ENCODE measurements at regions not wholly inside any gene's neighbourhood (a gene's known extent, or its start where the extent isn't known, plus 50 kb on each side); places are given as distances from the start of the nearest gene placed in this dataset.
"Not testable (repeated sequence)": the region's sequence is repeated elsewhere in the genome, so short reads cannot be mapped to it uniquely, and the experiment has no call there.

GRCh38 chr1:164443166-164443565 is 115.8 kb upstream of the PBX1 start:
- DNase-seq (ENCODE audit: low spot score): no peak

DNA sequence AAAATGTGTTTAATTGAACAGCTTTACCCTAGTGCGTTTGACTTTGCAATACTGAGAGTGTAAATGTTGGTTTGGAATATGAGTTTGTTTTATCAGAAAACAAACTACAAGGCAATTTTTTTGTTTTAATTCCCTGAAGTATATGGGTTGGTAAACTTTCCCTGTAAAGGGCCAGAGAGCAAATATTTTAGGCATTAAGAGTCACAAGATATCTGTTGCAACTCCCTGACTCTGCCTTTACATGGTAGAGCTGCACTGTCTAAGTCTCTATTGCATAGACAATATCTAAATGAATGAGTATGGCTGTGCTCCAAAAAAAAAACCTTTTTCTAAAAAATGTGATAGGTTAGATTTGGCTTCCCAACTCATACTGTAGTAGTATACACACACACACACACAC is 115.1 kb upstream of the PBX1 start:
- no peak for DNase-seq (ENCODE audit: low spot score)

GRCh38 chr1:164446020-164446419 is 113.0 kb upstream of the PBX1 start:
- no peak for DNase-seq (ENCODE audit: low spot score)

GRCh38 chr1:164452549-164452948 is 106.4 kb upstream of the PBX1 start:
- DNase-seq (ENCODE audit: low spot score): no peak

GRCh38 chr1:164456272-164456671 is 102.7 kb upstream of the PBX1 start:
- no peak for DNase-seq (ENCODE audit: low spot score)

- not testable (repeated sequence) for DNase-seq (ENCODE audit: low spot score)
These were observed 99.8 kb upstream of the PBX1 start for GRCh38 chr1:164459176-164459575.

DNA sequence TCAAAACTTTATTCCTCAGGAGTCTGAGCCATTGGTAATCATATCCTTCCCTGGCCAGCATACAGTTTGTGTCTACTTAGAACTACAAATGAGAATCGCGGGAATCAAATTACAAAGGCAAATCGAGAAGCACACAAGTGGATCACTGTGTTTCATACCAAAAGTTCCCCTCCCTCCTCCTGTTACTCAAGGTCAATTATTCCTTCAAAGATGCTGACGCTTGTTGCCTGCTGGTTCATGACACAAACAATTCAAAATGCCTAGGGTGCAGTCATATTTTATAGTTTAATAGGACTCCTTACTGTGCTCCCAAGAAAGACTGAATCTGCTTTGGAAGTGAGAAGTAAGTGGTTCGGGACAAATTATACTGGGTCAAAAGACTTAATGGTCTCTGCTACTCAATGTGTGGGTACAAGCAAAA is 93.0 kb upstream of the PBX1 start:
- no peak for DNase-seq (ENCODE audit: low spot score)

- DNase-seq (ENCODE audit: low spot score): no peak
These were observed 92.6 kb upstream of the PBX1 start for GRCh38 chr1:164466429-164466828.

GRCh38 chr1:164470996-164471395 is 88.0 kb upstream of the PBX1 start:
- no peak for DNase-seq (ENCODE audit: low spot score)

- DNase-seq (ENCODE audit: low spot score): no peak
These were observed 86.1 kb upstream of the PBX1 start for GRCh38 chr1:164472841-164473240.

DNA sequence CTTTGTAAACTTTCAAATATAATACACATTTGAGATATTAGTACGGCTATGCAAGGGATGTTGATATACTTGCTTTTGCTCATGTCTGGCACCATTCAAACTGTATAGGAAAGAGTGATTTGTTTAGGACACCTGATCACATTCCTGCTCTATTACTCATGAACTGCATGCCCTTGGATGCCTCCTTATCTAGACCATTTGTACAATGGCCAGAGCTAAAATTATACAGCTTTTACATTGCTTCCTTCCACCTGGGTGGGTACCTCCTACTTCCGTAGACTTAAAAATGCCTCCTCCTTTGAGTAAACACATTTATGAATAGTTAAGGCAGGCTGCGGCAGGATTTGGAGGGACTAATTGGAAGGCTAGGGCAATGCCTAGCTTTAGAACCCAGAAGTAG is 85.4 kb upstream of the PBX1 start:
- no peak for DNase-seq (ENCODE audit: low spot score)

DNA sequence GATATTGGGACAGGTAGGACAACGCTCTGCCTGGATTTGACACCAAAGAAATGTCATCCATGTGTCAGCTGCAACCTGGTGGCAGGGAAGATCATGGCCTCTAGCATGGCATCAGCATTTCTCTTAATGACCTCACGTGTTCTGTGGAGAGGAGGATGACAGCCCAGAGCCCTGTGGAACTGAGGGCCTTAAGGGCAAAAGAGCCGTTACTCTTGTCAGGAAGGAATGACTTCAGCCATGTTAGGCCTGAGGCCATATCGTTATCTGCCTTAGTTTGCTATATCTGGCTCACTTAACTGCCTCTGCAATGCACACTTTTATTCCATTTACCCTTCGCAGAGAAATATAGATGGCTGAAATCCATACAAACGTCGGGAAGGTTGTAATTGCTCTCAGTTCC is 83.2 kb upstream of the PBX1 start:
- DNase-seq (ENCODE audit: low spot score): no peak

DNA sequence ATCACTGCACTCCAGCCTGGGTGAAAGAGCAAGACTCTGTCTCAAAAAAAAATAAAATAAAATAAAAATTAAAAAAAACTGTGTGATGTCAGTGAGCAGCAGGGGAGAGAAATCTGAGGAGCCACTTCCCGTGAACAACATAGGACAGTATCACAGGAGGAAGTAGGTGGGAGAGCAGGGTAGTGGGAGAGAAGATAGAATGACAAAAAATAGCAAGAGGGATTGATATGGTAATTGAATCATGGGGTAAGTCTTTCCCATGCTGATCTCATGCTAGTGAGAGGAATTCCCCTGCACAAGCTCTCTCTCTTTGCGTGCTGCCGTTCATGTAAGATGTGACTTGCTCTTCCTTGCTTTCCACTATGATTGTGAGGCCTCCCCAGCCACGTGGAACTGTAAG is 81.6 kb upstream of the PBX1 start:
- no peak for DNase-seq (ENCODE audit: low spot score)

GRCh38 chr1:164479242-164479641 is 79.7 kb upstream of the PBX1 start:
- DNase-seq (ENCODE audit: low spot score): no peak

- no peak for DNase-seq (ENCODE audit: low spot score)
These were observed 78.6 kb upstream of the PBX1 start for GRCh38 chr1:164480285-164480907.

DNA sequence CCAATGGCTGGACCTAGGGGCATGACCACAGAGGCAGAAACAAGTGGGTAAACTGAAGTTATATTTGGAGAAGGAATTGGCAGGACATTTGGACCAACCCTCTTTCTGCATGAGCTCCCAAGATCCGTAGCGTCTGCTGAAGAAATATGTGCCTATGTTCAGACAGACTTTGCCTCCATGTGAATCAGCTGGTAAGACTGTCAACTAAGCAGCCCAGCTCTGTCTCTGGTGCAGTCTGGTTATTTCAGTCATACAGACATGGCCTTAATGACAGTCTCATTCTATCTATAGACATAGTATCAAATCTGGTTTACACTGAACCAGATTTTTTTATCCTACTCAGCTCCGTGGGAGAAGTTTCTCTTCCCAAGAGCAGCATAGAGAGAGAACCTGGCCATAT is 63.1 kb upstream of the PBX1 start:
- no peak for DNase-seq (ENCODE audit: low spot score)

GRCh38 chr1:164498792-164499191 is 60.2 kb upstream of the PBX1 start:
- no peak for DNase-seq (ENCODE audit: low spot score)

- no peak for DNase-seq (ENCODE audit: low spot score)
These were observed 54.2 kb upstream of the PBX1 start for GRCh38 chr1:164504749-164505148.

Measured in hematopoietic multipotent progenitor cell treated with erythropoietin and hydrocortisone succinate and interleukin-3 and kit ligand, for 17 days (in vitro differentiated cells).